Astrocyte of the spinal cord (primary cell): ENCODE measurements at regions not wholly inside any gene's neighbourhood (a gene's known extent, or its start where the extent isn't known, plus 50 kb on each side); places are given as distances from the start of the nearest gene placed in this dataset.
A peak's percentile ranks its signal among the peaks of the same experiment; 100 is the strongest.

ENCODE experiments used
- DNase-seq: peaks from one replicate; pipeline ENCODE4 v3.0.0; 2011; ENCODE audit warnings: low read depth, low spot score
- H3K4me3 ChIP-seq: 2 replicates; pipeline ENCODE4 v1.5.1; 2011; ENCODE audit warnings: low read depth, mild to moderate bottlenecking, low read length, moderate library complexity
- CTCF ChIP-seq: IDR thresholded peaks from 2 replicates; pipeline ENCODE4 v1.5.1; 2012; ENCODE audit warnings: low read depth, mild to moderate bottlenecking, low read length, inconsistent platforms
- in situ Hi-C: cut with HindIII; loops from 2 replicates; pipeline ENCODE4 v1.10.0; 2017; ENCODE audit warnings: low sequenced_read_pairs

GRCh38 chr3:148203297-148204010, 494.2 kb upstream of the AGTR1 start:
- no peak for TF ChIP-seq CTCF
- DNase-seq = no peak
- H3K4me3 ChIP-seq = no peak overlapping the region
- in situ Hi-C loops = no loop called here

GRCh38 chr3:148204131-148204530, 493.6 kb upstream of the AGTR1 start:
- no peak overlapping the region for H3K4me3 ChIP-seq
- TF ChIP-seq CTCF = no peak
- in situ Hi-C loops = no loop called here
- no peak for DNase-seq

GRCh38 chr3:148205977-148206376, 491.7 kb upstream of the AGTR1 start:
- no peak overlapping the region for H3K4me3 ChIP-seq
- in situ Hi-C loops = no loop called here
- TF ChIP-seq CTCF = no peak
- DNase-seq = no peak

- TF ChIP-seq CTCF = no peak
- DNase-seq = no peak
- no peak overlapping the region for H3K4me3 ChIP-seq
- in situ Hi-C loops = no loop called here
These were observed 491.3 kb upstream of the AGTR1 start for GRCh38 chr3:148206446-148206845.

- DNase-seq = no peak
These were observed 488.7 kb upstream of the AGTR1 start for GRCh38 chr3:148208975-148209374.

DNA sequence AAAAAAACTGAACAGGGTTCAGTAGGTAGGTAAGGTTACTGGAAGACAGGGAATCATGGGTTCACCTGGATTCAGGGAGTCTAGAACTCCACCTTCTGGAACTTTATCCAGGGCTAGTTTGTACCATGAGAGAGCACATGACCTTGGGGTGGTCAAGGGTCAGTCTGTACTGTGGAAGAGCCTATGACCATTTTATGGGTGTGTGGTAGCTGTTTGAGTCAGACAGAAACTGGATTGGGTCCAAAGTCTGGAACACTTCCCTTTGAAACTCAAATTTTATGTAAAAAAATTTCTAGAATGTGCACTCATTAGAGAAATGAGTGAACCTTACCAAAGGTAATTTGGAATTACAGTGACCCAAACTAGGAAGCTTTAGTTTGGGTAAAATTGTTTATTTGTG, 486.0 kb upstream of the AGTR1 start:
- in situ Hi-C loops = no loop called here
- peak; percentile 63 for DNase-seq

More at GRCh38 chr3:148208975-148209374, 488.7 kb upstream of the AGTR1 start:
- in situ Hi-C loops = no loop called here
- no peak for TF ChIP-seq CTCF
- no peak overlapping the region for H3K4me3 ChIP-seq

More for the DNA sequence above, 486.0 kb upstream of the AGTR1 start:
- no peak overlapping the region for H3K4me3 ChIP-seq
- TF ChIP-seq CTCF = no peak
